GM12892 (cell line): ENCODE measurements at regions not wholly inside any gene's neighbourhood (a gene's known extent, or its start where the extent isn't known, plus 50 kb on each side); places are given as distances from the start of the nearest gene placed in this dataset.

ENCODE experiments used
- POLR2A ChIP-seq: IDR thresholded peaks from 2 replicates; pipeline ENCODE4 v1.6.1; 2011; ENCODE audit warnings: low read depth, low read length, control low read depth
- POLR2AphosphoS5 ChIP-seq: IDR thresholded peaks from 2 replicates; pipeline ENCODE4 v1.6.1; 2011; ENCODE audit warnings: low read depth, low read length, control low read depth
- TAF1 ChIP-seq: IDR thresholded peaks from 2 replicates; pipeline ENCODE4 v1.6.1; 2011; ENCODE audit warnings: low read depth, mild to moderate bottlenecking, control low read depth, low read length, borderline replicate concordance

GRCh38 chr15:95918525-95918924 is 412.0 kb upstream of the NR2F2 start:
- TF ChIP-seq POLR2AphosphoS5: no peak
- TF ChIP-seq POLR2A: no peak
- no peak for TF ChIP-seq TAF1
